Muscle of back (tissue), 3 donors: ENCODE measurements at regions not wholly inside any gene's neighbourhood (a gene's known extent, or its start where the extent isn't known, plus 50 kb on each side); places are given as distances from the start of the nearest gene placed in this dataset.
"Not testable (repeated sequence)": the region's sequence is repeated elsewhere in the genome, so short reads cannot be mapped to it uniquely, and the experiment has no call there.

Experiments used
- DNase-seq, 3 donors: peaks; one replicate each; pipeline versions ENCODE4 v3.0.0 to v3.0.0-alpha.2; 2013

GRCh38 chr6:6412700-6413099 lies 92.2 kb upstream of the F13A1 start:
- DNase-seq = peak in 1 of 3 donors; percentile 59

- no peak for DNase-seq
These were observed 94.5 kb upstream of the F13A1 start for GRCh38 chr6:6414931-6415330.

- no peak for DNase-seq
These were observed 97.0 kb upstream of the F13A1 start for GRCh38 chr6:6417475-6417874.

GRCh38 chr6:6418421-6418820 lies 98.0 kb upstream of the F13A1 start:
- no peak for DNase-seq

GRCh38 chr6:6420107-6420506 lies 99.6 kb upstream of the F13A1 start:
- DNase-seq = no peak

GRCh38 chr6:6434151-6434550 lies 113.7 kb upstream of the F13A1 start:
- DNase-seq = no peak

- no peak for DNase-seq
These were observed 114.3 kb upstream of the F13A1 start for GRCh38 chr6:6434723-6435122.

- DNase-seq = no peak
These were observed 115.9 kb upstream of the F13A1 start for GRCh38 chr6:6436366-6436765.

- no peak for DNase-seq
These were observed 116.5 kb upstream of the F13A1 start for GRCh38 chr6:6436946-6437345.

GRCh38 chr6:6438286-6438685 lies 117.8 kb upstream of the F13A1 start:
- DNase-seq = no peak

- no peak for DNase-seq
These were observed 119.3 kb upstream of the F13A1 start for GRCh38 chr6:6439778-6440177.

GRCh38 chr6:6452002-6452401 lies 131.5 kb upstream of the F13A1 start:
- DNase-seq = no peak

GRCh38 chr6:6453186-6453585 lies 132.7 kb upstream of the F13A1 start:
- no peak for DNase-seq

- no peak for DNase-seq
These were observed 133.2 kb upstream of the LY86 start for GRCh38 chr6:6455272-6455671.

GRCh38 chr6:6458172-6458571 lies 130.3 kb upstream of the LY86 start:
- DNase-seq = no peak

GRCh38 chr6:6459963-6460362 lies 128.6 kb upstream of the LY86 start:
- DNase-seq = not testable (repeated sequence)

GRCh38 chr6:6460416-6460815 lies 128.1 kb upstream of the LY86 start:
- no peak for DNase-seq

- DNase-seq = no peak
These were observed 127.4 kb upstream of the LY86 start for GRCh38 chr6:6461138-6461537.

GRCh38 chr6:6466967-6467761 lies 121.4 kb upstream of the LY86 start:
- no peak for DNase-seq

- no peak for DNase-seq
These were observed 119.4 kb upstream of the LY86 start for GRCh38 chr6:6469074-6469473.

GRCh38 chr6:6470123-6470522 lies 118.4 kb upstream of the LY86 start:
- DNase-seq = no peak

- DNase-seq = no peak
These were observed 117.2 kb upstream of the LY86 start for GRCh38 chr6:6471276-6471675.

GRCh38 chr6:6474170-6474920 lies 114.2 kb upstream of the LY86 start:
- peak in 2 of 3 donors; percentile 28 to 34 for DNase-seq
